Common myeloid progenitor, CD34-positive (primary cell): ENCODE measurements at regions not wholly inside any gene's neighbourhood (a gene's known extent, or its start where the extent isn't known, plus 50 kb on each side); places are given as distances from the start of the nearest gene placed in this dataset.
"Not testable (repeated sequence)": the region's sequence is repeated elsewhere in the genome, so short reads cannot be mapped to it uniquely, and the experiment has no call there.

Experiments
- CTCF ChIA-PET: fragments of 350-600 bp; sonication (Branson Sonifier 250); formaldehyde crosslinking; loops from one replicate; lab custom pipeline; 2021; ENCODE audit warnings: antibody characterized with exemption; lab: Charles Lee
- POLR2A ChIA-PET: fragments of 350-600 bp; sonication (Branson Sonifier 250); formaldehyde crosslinking; loops from one replicate; lab custom pipeline; 2021; ENCODE audit warnings: antibody characterized with exemption; lab: Charles Lee
- DNase-seq, 3 donors: peaks; one replicate each; pipeline versions ENCODE4 v3.0.0 to v3.0.0-alpha.2; 2013
- H3K27ac ChIP-seq, 2 experiments: 1 replicate in 1 of 2; 2 replicates in 1 of 2; pipeline ENCODE4 v1.7.0; 2013; ENCODE audit warnings: inconsistent platforms in 2 of 2, low read length in 2 of 2, mild to moderate bottlenecking in 2 of 2, low read depth in 1 of 2, moderate library complexity in 1 of 2; ENCODE audit not compliant: severe bottlenecking in 2 of 2, insufficient read depth in 1 of 2, poor library complexity in 1 of 2
- H3K27me3 ChIP-seq, 5 experiments: replicated peaks in 2 of 5; 1 replicate in 3 of 5; 2 replicates in 2 of 5; pipeline versions ENCODE4 v1.6.1 to v1.7.0; 2013; ENCODE audit warnings: low read length in 4 of 5, mild to moderate bottlenecking in 2 of 5, moderate library complexity in 2 of 5, inconsistent platforms in 1 of 5; ENCODE audit not compliant: insufficient read depth in 5 of 5, control insufficient read depth in 4 of 5
- H3K36me3 ChIP-seq, 4 experiments: 1 replicate in 2 of 4; 2 replicates in 2 of 4; pipeline versions ENCODE4 v1.6.1 to v1.7.0; 2013; ENCODE audit warnings: low read length in 3 of 4, control low read depth in 1 of 4, mild to moderate bottlenecking in 1 of 4; ENCODE audit not compliant: control insufficient read depth in 4 of 4, insufficient read depth in 4 of 4
- H3K4me1 ChIP-seq, 4 experiments: 1 replicate in 3 of 4; 2 replicates in 1 of 4; pipeline versions ENCODE4 v1.6.1 to v1.7.1; 2013; ENCODE audit warnings: low read length in 3 of 4, mild to moderate bottlenecking in 3 of 4, control low read depth in 1 of 4, inconsistent platforms in 1 of 4, moderate library complexity in 1 of 4; ENCODE audit not compliant: control insufficient read depth in 4 of 4, insufficient read depth in 4 of 4; ENCODE audit errors: control extremely low read depth in 1 of 4
- H3K4me3 ChIP-seq, 7 experiments: 1 replicate in 4 of 7; 2 replicates in 3 of 7; pipeline versions ENCODE4 v1.5.1 to v1.7.0; 2013; ENCODE audit warnings: mild to moderate bottlenecking in 7 of 7, low read length in 6 of 7, moderate library complexity in 6 of 7, inconsistent platforms in 2 of 7, low read depth in 2 of 7, control low read depth in 1 of 7; ENCODE audit not compliant: insufficient read depth in 4 of 7, control insufficient read depth in 1 of 7; ENCODE audit errors: extremely low read depth in 1 of 7
- H3K9me3 ChIP-seq, 5 experiments: 1 replicate in 4 of 5; 2 replicates in 1 of 5; pipeline versions ENCODE4 v1.6.1 to v1.7.1; 2013; ENCODE audit warnings: low read length in 4 of 5, mild to moderate bottlenecking in 2 of 5, inconsistent platforms in 1 of 5, low read depth in 1 of 5, moderate library complexity in 1 of 5; ENCODE audit not compliant: control insufficient read depth in 4 of 5, insufficient read depth in 2 of 5; ENCODE audit errors: control extremely low read depth in 1 of 5
- WGBS: methylation state at CpG from one replicate; pipeline ENCODE4 v1.1.5; 2013; ENCODE audit not compliant: insufficient coverage; 5-methylcytosine and 5-hydroxymethylcytosine counted together

DNA sequence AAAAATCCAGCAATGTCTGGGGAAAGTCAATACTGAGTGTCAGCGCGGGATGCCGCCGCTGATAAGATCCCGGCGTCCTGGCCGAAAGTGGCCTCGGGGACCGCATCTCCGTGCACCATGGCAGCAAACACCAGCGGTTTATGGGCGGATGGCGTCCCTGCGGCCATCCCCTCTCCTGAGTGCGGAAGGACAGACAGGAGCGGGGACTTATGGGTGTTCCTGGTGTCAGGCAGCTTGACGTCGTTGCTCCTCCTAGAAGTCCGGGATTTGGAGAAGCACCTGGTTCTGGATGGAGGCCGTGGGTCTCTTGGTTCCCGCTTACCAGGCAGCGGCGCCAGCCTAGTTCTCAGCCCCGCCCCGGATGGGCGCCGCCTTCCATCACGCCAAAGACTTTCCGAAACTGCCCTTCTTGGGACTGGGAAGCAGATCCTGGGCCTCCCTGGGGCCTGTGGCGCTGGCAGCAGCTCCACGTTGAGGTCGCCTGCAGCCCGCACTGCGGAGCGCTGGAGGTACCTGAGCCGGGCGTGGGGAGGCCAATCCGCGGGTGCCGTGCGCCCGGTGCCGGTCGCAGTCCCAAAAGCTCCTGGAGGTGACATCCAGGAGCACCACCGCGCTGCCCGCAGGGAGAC, 119.1 kb downstream of the CCDC74A start:
- DNase-seq, result no peak
- no peaks in the 10 kb centered on the region for H3K4me1 ChIP-seq
- 36% methylated on average over 45 of the region's 47 CpGs for WGBS
- POLR2A ChIA-PET, result no interaction called here
- H3K9me3 ChIP-seq, result peaks cover 0 to 2% (median 0%) of the 10 kb centered on the region in 5 experiments
- H3K4me3 ChIP-seq, result peak overlapping the region in 1 of 7 experiments; percentile 3
- H3K36me3 ChIP-seq, result no peaks in the 10 kb centered on the region
- H3K27me3 ChIP-seq, result peaks cover 0 to 45% (median 11%) of the 10 kb centered on the region in 5 experiments
- no peak overlapping the region for H3K27ac ChIP-seq
- CTCF ChIA-PET, result no interaction called here

DNA sequence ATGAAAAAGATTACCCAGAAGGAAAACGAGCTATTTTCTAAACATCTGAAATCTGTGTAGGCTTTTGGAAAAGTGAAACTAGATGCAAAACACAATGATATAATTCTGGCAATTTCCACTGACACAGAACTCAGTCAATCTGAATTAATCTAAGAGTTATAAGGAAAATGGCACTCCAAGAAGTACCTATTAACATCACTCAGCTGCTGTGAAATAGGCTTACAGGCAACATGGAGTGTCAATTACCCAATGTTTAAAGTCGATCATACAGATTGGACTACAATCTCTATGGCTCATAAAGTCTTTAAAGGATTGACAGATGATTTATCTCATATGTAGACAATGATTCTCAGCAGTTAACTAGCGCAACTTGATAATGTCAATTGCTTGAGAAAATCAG, 120.9 kb downstream of the CCDC74A start:
- H3K27me3 ChIP-seq, result peaks cover 0 to 50% (median 8%) of the 10 kb centered on the region in 5 experiments
- H3K27ac ChIP-seq, H3K9me3 ChIP-seq, POLR2A ChIA-PET, H3K36me3 ChIP-seq, DNase-seq, H3K4me1 ChIP-seq, CTCF ChIA-PET, H3K4me3 ChIP-seq: not testable (repeated sequence)
- WGBS, result no CpG with 5 or more reads among the region's 3 CpGs

DNA sequence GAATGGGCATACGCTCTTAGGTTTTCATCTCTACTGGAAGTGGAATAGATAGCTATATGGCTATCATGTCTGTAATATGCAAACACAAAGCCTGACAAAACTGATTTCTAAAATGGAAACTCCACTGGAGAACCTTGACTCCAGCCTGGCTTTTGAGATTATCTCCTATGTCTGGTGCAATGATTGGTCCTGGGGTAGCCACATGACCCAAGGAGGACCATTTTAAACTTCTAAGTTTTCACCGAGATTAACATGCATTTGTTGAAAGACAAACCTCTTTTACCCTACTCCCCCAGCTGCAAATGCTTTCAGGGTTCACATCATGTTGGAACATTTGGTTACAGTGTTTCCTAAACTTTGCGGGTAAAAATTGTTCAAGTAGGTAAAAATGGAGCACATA, 124.6 kb downstream of the CCDC74A start:
- H3K4me1 ChIP-seq, H3K36me3 ChIP-seq, H3K9me3 ChIP-seq, DNase-seq, CTCF ChIA-PET, H3K27ac ChIP-seq, H3K4me3 ChIP-seq, POLR2A ChIA-PET: not testable (repeated sequence)
- no CpG with 5 or more reads among the region's 3 CpGs for WGBS
- H3K27me3 ChIP-seq, result peaks cover 0 to 27% (median 3%) of the 10 kb centered on the region in 5 experiments

DNA sequence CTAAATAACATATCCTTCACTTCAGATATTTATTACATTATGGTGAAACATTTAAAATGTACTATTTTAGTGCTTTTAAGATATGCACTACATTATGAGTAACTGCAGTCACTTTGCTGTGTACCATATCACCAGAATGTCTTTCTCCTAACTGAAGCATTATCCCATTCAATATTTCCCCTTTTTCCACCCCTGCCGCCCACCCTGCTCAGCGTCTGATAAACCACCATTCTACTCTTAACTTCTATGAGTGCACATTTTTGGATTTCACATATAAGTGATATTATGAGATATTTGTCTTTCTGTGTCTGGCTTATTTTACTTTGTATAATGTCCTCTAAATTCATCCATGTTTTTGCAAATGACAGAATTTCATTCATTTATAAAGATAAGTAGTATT, 126.4 kb downstream of the CCDC74A start:
- H3K36me3 ChIP-seq, DNase-seq, H3K27ac ChIP-seq, H3K9me3 ChIP-seq, POLR2A ChIA-PET, CTCF ChIA-PET, H3K4me3 ChIP-seq, H3K4me1 ChIP-seq: not testable (repeated sequence)
- H3K27me3 ChIP-seq, result peaks cover 0 to 15% (median 0%) of the 10 kb centered on the region in 5 experiments
- no CpG with 5 or more reads among the region's 2 CpGs for WGBS

DNA sequence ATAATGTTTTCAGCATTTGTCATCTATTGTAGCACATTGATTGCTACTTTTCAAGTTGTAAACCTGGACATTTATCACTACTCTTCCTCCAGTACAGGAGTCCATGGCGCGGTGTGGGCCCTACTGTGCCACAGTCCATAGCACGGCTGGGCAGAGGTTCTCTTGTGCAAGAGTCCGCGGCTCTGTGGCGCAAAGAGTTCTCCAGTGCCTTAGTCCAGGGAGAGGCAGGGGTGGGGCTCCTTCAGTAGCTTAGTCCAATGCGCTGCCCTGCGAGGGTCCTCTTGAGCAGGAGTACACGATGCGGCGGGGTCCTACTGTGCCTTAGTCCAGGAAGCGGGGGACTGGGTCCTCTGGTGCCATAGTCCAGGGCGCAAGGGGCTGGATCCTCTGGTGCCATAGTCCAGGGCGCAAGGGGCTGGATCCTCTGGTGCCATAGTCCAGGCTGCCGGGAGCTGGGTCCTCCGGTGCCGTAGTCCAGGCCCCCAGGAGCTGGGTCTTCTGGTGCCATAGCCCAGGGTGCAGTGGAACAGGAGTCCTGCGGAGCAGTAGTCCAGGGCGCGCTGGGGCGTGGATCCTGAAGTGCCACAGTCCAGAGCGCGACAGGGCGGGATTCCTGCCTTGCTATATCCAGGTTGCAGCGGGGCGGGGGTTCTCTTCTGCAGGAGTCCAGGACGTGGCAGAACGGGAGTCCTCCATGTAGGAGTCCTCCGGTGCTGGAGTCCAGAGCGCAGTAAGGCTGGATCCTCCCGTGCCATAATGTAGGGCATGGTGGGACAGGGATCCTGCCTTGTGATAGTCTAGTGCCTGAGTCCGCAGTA, 129.3 kb downstream of the CCDC74A start:
- H3K27me3 ChIP-seq, result peaks cover 0 to 11% (median 0%) of the 10 kb centered on the region in 5 experiments
- CTCF ChIA-PET, result no interaction called here

DNA sequence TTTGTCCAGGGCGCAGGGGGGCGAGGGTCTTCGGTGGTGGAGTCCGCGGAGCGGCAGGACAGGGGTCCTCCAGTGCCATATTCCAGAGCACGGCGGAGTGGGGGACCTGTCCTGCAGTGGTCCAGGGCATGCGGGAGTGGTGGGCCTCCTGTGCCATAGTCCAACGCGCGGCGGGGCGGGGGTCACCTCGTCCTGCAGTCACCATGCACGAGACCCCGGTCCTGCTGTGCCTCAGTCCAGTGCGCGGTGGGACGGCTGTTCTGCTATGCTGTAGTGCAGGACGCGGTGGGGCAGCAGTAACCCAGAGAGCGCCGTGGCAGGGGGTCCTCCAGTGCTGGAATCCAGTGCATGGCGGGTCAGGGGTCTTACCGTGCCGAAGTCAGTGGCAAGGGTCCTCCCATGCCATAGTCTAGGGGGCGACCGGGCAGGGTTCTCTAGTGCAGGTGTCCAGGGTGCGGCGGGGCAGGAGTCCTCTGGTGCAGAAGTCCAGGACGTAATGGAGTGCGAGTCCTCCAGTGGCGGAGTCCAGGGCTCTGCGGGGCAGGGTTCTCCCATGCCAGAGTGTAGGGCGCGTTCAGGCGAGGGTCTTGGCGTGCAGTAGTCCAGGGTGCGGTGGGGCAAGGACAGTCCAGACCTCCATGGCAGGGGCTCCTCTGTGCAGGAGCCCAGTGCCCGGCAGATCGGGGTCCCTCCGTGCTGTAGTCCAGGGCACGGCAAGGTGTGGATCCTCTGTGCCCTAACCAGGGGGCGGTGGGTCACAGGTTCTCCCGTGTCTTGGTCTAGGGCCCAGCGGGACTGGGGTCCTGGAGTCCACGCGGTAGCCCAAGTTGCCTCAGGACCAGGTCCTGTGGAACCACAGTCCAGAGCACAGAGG, 130.4 kb downstream of the CCDC74A start:
- peaks cover 0 to 6% (median 0%) of the 10 kb centered on the region in 5 experiments for H3K27me3 ChIP-seq
- ChIA-PET CTCF (no interaction called here), POLR2A (no interaction called here)
- H3K4me3 ChIP-seq, result no peak overlapping the region
- H3K36me3 ChIP-seq, result no peaks in the 10 kb centered on the region
- no peak overlapping the region for H3K27ac ChIP-seq
- DNase-seq, result no peak
- WGBS, result 96% methylated on average over 46 of the region's 49 CpGs
- no peaks in the 10 kb centered on the region for H3K4me1 ChIP-seq
- no peaks in the 10 kb centered on the region for H3K9me3 ChIP-seq

More for the DNA sequence above, 129.3 kb downstream of the CCDC74A start:
- Histone ChIP-seq H3K27ac (no peak overlapping the region), H3K4me3 (no peak overlapping the region), H3K4me1 (no peaks in the 10 kb centered on the region), H3K36me3 (no peaks in the 10 kb centered on the region), H3K9me3 (no peaks in the 10 kb centered on the region)
- POLR2A ChIA-PET, result no interaction called here
- 90% methylated on average over 26 of the region's 32 CpGs for WGBS
- no peak for DNase-seq
